Central memory CD8-positive, alpha-beta T cell (primary cell): ENCODE measurements at regions not wholly inside any gene's neighbourhood (a gene's known extent, or its start where the extent isn't known, plus 50 kb on each side); places are given as distances from the start of the nearest gene placed in this dataset.

ENCODE experiments used
- ATAC-seq: fragments of 150-1000 bp; cut with Tn5 transposase; replicated peaks from 2 replicates; pipeline ENCODE4 v1.10.0; 2022; ENCODE audit warnings: mild to moderate bottlenecking, moderate FRiP score, moderate number of reproducible peaks; ENCODE audit not compliant: poor library complexity, severe bottlenecking; ENCODE audit errors: extremely low read depth
- DNase-seq, 2 donors: peaks; one replicate each; pipeline ENCODE4 v3.0.0; 2021; ENCODE audit warnings: low spot score in 2 of 2
- H3K27ac Mint-ChIP-seq: one replicate; pipeline ENCODE4 v1.8.0; 2022; ENCODE audit warnings: low read depth, mild to moderate bottlenecking, moderate library complexity, mixed read lengths
- H3K27me3 Mint-ChIP-seq: one replicate; pipeline ENCODE4 v1.8.0; 2022; ENCODE audit warnings: mixed read lengths
- H3K36me3 Mint-ChIP-seq: one replicate; pipeline ENCODE4 v1.8.0; 2022; ENCODE audit warnings: mild to moderate bottlenecking, moderate library complexity, mixed read lengths; ENCODE audit not compliant: insufficient read depth
- H3K4me1 Mint-ChIP-seq: one replicate; pipeline ENCODE4 v1.8.0; 2022; ENCODE audit warnings: mixed read lengths
- H3K4me3 Mint-ChIP-seq: one replicate; pipeline ENCODE4 v1.8.0; 2022; ENCODE audit warnings: mild to moderate bottlenecking, moderate library complexity, mixed read lengths
- H3K9me3 Mint-ChIP-seq: one replicate; pipeline ENCODE4 v1.8.0; 2022; ENCODE audit warnings: mixed read lengths

DNA sequence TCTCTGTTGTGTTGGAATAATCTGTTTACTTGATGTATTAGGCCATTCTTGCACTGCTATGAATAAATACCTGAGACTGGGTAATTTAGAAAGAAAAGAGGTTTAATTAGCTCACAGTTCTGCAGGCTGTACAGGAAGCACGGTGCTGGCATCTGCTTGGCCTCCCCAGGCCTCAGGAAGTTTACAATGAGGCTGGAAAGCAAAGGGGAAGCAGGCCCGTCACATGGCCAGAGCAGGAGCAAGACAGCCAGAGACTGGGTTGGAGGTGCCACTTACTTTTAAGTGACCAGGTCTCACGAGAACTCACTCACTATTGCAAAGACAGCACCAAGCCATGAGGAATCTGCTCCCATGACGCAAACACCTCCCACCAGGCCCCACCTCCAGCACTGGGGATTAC is 50.6 kb upstream of the FUCA2 start:
- ATAC-seq (no peak), DNase-seq (no peak)
- H3K27me3 Mint-ChIP-seq: no peaks in the 10 kb centered on the region
- no peak overlapping the region for H3K4me3 Mint-ChIP-seq
- H3K4me1 Mint-ChIP-seq: peaks cover 64% of the 10 kb centered on the region
- peak overlapping the region; percentile 84 for H3K27ac Mint-ChIP-seq
- H3K9me3 Mint-ChIP-seq: no peaks in the 10 kb centered on the region
- H3K36me3 Mint-ChIP-seq: peaks cover 15% of the 10 kb centered on the region
